ENCODE measurements at regions not wholly inside any gene's neighbourhood (a gene's known extent, or its start where the extent isn't known, plus 50 kb on each side); places are given as distances from the start of the nearest gene placed in this dataset.

GRCh38 chr4:86531440-86531839 lies 62.7 kb upstream of the PTPN13 start:
- no peak for DNase-seq

GRCh38 chr4:86532851-86533250 lies 61.3 kb upstream of the PTPN13 start:
- no peak for DNase-seq

- no peak for DNase-seq
Observed at GRCh38 chr4:86536151-86536550, 58.0 kb upstream of the PTPN13 start.

- no peak for DNase-seq
Observed at GRCh38 chr4:86542319-86543027, 51.6 kb upstream of the PTPN13 start.

- no peak for DNase-seq
Observed at GRCh38 chr4:86543080-86543479, 51.0 kb upstream of the PTPN13 start.

- no peak for DNase-seq
Observed at GRCh38 chr4:86543560-86544309, 50.4 kb upstream of the PTPN13 start.

- DNase-seq: peak; percentile 35
Observed at GRCh38 chr4:86544310-86544966, 49.7 kb upstream of the PTPN13 start.
